GM19438 (cell line): ENCODE measurements at regions not wholly inside any gene's neighbourhood (a gene's known extent, or its start where the extent isn't known, plus 50 kb on each side); places are given as distances from the start of the nearest gene placed in this dataset.

ENCODE experiments used
- ATAC-seq: cut with Tn5 transposase; IDR thresholded peaks from one replicate; pipeline ENCODE4 v1.9.1; 2021; ENCODE audit warnings: low read depth; ENCODE audit not compliant: unreplicated experiment

GRCh38 chr3:43970351-43970750 is 271.3 kb upstream of the TOPAZ1 start:
- no peak for ATAC-seq

GRCh38 chr3:43970920-43971319 is 270.8 kb upstream of the TOPAZ1 start:
- no peak for ATAC-seq

- no peak for ATAC-seq
These were observed 270.2 kb upstream of the TOPAZ1 start for GRCh38 chr3:43971486-43971885.

- ATAC-seq = no peak
These were observed 263.0 kb upstream of the TOPAZ1 start for GRCh38 chr3:43978708-43979107.

- no peak for ATAC-seq
These were observed 262.0 kb upstream of the TOPAZ1 start for GRCh38 chr3:43979645-43980044.

- no peak for ATAC-seq
These were observed 246.8 kb upstream of the TOPAZ1 start for GRCh38 chr3:43994657-43995546.

- ATAC-seq = no peak
These were observed 245.9 kb upstream of the TOPAZ1 start for GRCh38 chr3:43995547-43996378.

GRCh38 chr3:43996379-43997301 is 245.0 kb upstream of the TOPAZ1 start:
- ATAC-seq = no peak

- no peak for ATAC-seq
These were observed 244.4 kb upstream of the TOPAZ1 start for GRCh38 chr3:43997316-43997715.

GRCh38 chr3:43997788-43998369 is 243.8 kb upstream of the TOPAZ1 start:
- no peak for ATAC-seq

GRCh38 chr3:43998370-43998835 is 243.3 kb upstream of the TOPAZ1 start:
- ATAC-seq = no peak

GRCh38 chr3:43998836-43999727 is 242.6 kb upstream of the TOPAZ1 start:
- no peak for ATAC-seq

GRCh38 chr3:43999728-44000319 is 241.9 kb upstream of the TOPAZ1 start:
- no peak for ATAC-seq

GRCh38 chr3:44000586-44000985 is 241.1 kb upstream of the TOPAZ1 start:
- ATAC-seq = no peak

GRCh38 chr3:44001072-44001471 is 240.6 kb upstream of the TOPAZ1 start:
- no peak for ATAC-seq

- ATAC-seq = no peak
These were observed 237.9 kb upstream of the TOPAZ1 start for GRCh38 chr3:44003801-44004200.

- no peak for ATAC-seq
These were observed 230.0 kb upstream of the TOPAZ1 start for GRCh38 chr3:44011680-44012079.

- no peak for ATAC-seq
These were observed 229.4 kb upstream of the TOPAZ1 start for GRCh38 chr3:44012160-44012899.
